SK-N-SH treated with all-trans-retinoic acid at 6 μM for 48 hours (cell line): ENCODE measurements at regions not wholly inside any gene's neighbourhood (a gene's known extent, or its start where the extent isn't known, plus 50 kb on each side); places are given as distances from the start of the nearest gene placed in this dataset.

Source experiments
- ATAC-seq: fragments of 200-7000 bp; cut with Tn5 transposase; 3 replicates; pipeline ENCODE4 v1.9.1; 2020; ENCODE audit warnings: mild to moderate bottlenecking, moderate library complexity
- ISL1 ChIP-seq: fragments of 250-450 bp; sonication (Bioruptor Pico); IDR thresholded peaks from 2 replicates; pipeline ENCODE4 v2.1.2; 2022; ENCODE audit warnings: mild to moderate bottlenecking, moderate library complexity
- OSR1 ChIP-seq: fragments of 250-450 bp; sonication (Bioruptor Pico); IDR thresholded peaks from 2 replicates; pipeline ENCODE4 v1.8.0; 2022; ENCODE audit warnings: moderate library complexity, mild to moderate bottlenecking, inconsistent platforms
- PATZ1 ChIP-seq: fragments of 250-450 bp; sonication (Bioruptor Pico); IDR thresholded peaks from 2 replicates; pipeline ENCODE4 v1.8.0; 2020; ENCODE audit warnings: mild to moderate bottlenecking, moderate library complexity, borderline replicate concordance
- POU6F1 ChIP-seq: fragments of 250-450 bp; sonication (Bioruptor Pico); IDR thresholded peaks from 2 replicates; pipeline ENCODE4 v1.8.0; 2021; ENCODE audit warnings: low read depth, mild to moderate bottlenecking, moderate library complexity, borderline replicate concordance
- PPARA ChIP-seq: fragments of 250-450 bp; sonication (Bioruptor Pico); IDR thresholded peaks from 2 replicates; pipeline ENCODE4 v1.5.0; 2020; ENCODE audit warnings: mild to moderate bottlenecking, borderline replicate concordance
- RARB ChIP-seq: fragments of 250-450 bp; sonication (Bioruptor Pico); IDR thresholded peaks from 2 replicates; pipeline ENCODE4 v1.8.0; 2021; ENCODE audit warnings: mild to moderate bottlenecking, moderate library complexity
- ZC3H10 ChIP-seq: fragments of 250-450 bp; sonication (Bioruptor Pico); IDR thresholded peaks from 2 replicates; pipeline ENCODE4 v1.5.1; 2021; ENCODE audit warnings: mild to moderate bottlenecking, moderate library complexity
- ZFP3 ChIP-seq: fragments of 250-450 bp; sonication (Bioruptor Pico); IDR thresholded peaks from 2 replicates; pipeline ENCODE4 v1.5.0; 2020; ENCODE audit warnings: mild to moderate bottlenecking, moderate library complexity
- ZNF565 ChIP-seq: fragments of 450-650 bp; formaldehyde crosslinking; conservative IDR thresholded peaks from 2 replicates; pipeline ENCODE4 v1.5.0; 2020; ENCODE audit warnings: low read depth, mild to moderate bottlenecking, moderate library complexity
- ZNF8 ChIP-seq: fragments of 450-650 bp; formaldehyde crosslinking; IDR thresholded peaks from 2 replicates; pipeline ENCODE4 v1.5.0; 2020; ENCODE audit warnings: mild to moderate bottlenecking, moderate library complexity

GRCh38 chr4:115165503-115165902 is 52.1 kb upstream of the NDST4 start:
- TF ChIP-seq OSR1 (no peak), POU6F1 (no peak), ZNF8 (CRISPR knock-in tag) (no peak), PPARA (CRISPR knock-in tag) (no peak), ZNF565 (no peak), PATZ1 (CRISPR knock-in tag) (no peak), RARB (CRISPR knock-in tag) (no peak), ISL1 (CRISPR knock-in tag) (no peak), ZFP3 (CRISPR knock-in tag) (no peak), ZC3H10 (CRISPR knock-in tag) (no peak)
- TF ChIP-seq, all 23 proteins: peak for 0
- no peak for ATAC-seq
